Amniotic epithelial cell (primary cell): ENCODE measurements at regions not wholly inside any gene's neighbourhood (a gene's known extent, or its start where the extent isn't known, plus 50 kb on each side); places are given as distances from the start of the nearest gene placed in this dataset.
"Not testable (repeated sequence)": the region's sequence is repeated elsewhere in the genome, so short reads cannot be mapped to it uniquely, and the experiment has no call there.

ENCODE experiments used
- DNase-seq: peaks from one replicate; pipeline ENCODE4 v3.0.0-alpha.2; 2010; ENCODE audit warnings: low read depth

DNA sequence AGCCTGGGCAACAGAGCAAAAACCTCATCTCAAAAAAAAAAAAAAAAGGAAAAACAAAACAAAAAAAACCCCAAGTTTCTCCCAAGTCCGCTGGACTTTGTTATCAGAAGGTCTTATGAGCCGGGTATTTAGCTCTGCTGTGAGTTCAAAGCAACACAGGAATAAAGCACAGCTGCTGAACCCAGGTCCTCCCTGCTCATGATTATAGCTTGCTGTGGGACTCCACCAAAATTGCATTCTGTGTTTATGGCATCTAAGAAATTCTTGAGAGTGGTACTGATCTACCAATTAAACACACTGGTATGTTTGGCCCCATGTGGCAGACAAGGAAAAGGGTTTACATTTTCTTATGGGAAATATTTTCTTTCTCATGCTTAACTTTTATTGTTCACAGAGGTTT, 93.6 kb upstream of the NEDD9 start:
- no peak for DNase-seq

DNA sequence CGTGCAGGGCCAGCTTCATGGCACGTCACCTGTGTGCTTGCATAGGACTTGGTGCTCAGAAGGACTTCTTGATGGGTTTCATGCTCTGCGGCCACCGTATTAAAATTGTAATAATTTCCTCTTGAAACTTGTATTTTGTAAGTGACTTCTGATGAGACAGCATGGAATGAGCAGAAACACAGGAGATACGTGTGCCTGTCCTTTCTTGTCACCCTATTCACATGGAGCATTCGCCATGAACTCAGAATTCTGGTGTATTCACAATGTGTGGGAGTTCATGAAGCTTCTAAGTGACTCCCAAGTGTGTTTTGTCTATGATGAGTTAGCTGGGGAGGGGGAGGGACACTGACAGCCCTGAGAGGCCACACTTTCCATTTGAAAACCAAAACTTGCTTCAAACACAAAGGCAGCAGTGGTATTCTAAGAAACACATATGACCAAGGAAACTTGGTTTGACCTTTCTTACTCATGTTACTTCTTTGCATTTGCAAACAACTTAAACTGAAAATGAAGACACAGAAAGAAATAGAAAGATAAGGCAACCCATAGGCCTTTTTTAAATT, 92.1 kb upstream of the NEDD9 start:
- DNase-seq = no peak

DNA sequence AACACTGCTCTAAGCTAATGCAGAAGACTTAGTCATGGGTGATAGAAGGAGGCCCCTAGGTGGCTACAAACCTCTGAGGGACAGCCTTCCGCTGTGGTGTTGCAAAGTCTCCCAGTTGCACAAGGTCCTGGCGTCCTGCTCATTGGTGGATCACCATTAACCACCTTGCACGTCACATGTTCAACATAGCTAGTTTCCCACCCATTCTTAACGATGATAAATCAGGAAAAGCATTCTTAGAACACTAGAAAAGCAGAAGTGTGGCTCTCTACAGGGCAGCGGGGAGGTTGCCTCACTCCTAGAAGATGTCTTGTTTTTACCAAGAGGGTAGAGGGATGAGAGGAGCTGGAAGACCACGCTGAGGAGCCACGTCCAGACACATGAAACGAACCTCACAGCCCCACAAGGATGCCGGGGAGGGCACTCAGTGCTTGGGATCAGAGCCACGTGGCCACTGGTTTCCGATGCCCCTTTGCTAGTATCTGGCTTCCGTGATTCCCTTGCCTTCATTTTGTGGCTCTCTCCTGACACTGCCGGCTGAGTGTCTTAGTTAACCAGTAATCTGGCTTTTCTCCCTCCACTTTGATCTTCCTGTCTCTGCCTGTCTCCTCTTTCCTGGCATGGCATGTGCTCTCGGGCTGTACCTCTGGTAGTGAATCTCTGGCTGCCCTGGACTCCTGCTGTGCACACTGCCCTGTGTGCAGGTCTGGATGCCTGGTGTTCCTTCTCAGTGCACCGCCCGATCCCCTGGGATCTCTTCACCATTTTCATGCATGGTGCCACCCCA, 91.4 kb upstream of the NEDD9 start:
- DNase-seq = peak; percentile 52

DNA sequence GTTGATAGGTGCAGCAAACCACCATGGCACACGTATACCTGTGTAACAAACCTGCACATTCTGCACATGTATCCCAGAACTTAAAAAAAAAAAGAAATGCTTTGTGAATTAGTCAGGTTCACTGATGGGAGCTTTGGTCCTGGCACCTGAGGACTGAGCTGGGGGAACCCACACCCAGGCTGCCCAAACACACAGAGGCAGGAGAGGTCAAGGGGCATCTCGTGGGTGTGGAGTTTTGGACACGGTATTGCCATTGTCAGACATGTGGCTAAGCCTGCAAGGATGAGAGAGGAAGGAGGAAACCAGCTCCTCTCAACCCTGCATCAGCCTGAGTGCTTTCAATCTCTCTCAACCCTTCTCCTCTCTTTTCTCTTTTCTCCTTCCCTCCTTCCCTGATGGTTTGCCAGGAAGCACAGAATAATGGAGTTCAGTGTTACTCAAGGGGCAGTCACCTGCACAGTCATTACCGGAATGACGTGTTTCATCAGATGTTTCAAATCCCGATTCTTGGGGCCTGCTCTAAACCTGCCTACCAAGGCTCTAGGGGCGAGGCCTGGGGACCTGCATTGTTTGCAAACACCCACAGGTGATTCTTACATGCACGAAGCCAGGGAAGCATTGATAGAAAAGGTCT, 89.9 kb upstream of the NEDD9 start:
- no peak for DNase-seq

DNA sequence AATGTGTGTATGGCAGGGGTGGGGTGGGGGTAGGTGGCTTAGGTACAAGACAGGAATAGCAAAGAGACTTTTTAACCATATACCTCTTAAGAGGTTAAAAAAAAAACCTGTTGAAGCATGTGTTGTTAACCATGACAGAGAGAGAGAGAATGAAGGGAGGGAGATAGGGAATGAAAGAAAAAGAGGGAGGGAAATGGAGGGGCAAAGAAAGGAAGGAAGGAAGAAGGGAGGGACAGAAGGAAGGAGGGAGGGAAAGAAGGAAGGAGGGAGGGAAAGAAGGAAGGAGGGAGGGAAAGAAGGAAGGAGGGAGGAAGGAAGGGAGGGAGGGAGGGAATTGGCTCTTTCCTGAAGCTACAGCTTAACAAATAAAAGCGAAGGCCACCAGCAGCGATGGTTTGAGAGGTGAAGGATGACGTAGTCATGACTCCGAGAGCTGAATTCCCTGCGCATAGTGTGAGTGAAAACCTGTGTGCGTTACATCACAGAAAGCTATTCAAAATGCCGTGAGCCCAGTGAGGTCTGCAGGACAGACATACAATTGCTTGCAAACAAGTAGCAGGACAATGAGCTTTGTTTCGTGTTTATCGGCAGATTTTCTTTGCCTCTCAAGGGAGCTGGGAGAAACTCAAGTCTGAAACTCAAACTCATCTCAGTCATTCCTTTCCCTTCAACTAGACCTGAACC, 88.6 kb upstream of the NEDD9 start:
- DNase-seq = no peak

DNA sequence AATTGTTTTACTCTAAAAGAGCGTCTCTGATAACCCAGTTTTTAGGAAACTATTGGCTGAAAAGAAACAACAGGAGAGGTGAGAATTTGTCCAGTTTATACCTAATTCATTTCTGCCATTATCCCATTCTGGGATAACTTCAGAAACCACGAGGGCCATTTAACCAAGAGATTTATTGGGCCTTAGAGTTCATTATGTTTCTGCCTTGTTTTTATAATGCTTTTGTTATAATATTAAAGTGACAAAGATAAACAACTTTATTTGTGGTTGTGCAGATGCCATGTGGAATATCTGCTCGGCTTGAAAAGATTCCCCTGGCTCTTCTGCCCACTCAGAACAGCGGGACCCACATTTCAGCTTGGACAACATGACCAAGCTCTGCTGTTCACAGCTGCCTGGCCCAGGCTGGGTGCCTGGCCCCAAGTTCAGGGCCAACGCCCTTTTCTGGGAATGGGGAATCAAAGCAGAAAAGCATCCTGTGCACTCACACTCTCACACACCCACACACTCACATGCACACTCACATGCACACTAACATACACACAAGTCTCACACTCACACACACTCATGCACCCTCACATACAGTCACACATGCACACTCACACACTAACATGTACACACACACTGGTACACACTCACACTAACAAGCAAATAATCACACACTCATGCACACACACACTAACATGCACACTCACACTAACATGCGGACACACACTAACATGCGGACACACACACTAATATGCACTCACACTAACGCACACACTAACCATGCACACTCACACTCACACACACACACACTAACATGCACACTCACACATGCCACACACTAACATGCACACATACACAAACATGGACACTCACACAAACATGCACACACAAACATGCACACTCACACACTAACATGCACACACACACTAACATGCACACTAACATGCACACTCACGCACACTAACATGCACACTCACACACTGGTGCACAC, 86.7 kb upstream of the NEDD9 start:
- DNase-seq = no peak

DNA sequence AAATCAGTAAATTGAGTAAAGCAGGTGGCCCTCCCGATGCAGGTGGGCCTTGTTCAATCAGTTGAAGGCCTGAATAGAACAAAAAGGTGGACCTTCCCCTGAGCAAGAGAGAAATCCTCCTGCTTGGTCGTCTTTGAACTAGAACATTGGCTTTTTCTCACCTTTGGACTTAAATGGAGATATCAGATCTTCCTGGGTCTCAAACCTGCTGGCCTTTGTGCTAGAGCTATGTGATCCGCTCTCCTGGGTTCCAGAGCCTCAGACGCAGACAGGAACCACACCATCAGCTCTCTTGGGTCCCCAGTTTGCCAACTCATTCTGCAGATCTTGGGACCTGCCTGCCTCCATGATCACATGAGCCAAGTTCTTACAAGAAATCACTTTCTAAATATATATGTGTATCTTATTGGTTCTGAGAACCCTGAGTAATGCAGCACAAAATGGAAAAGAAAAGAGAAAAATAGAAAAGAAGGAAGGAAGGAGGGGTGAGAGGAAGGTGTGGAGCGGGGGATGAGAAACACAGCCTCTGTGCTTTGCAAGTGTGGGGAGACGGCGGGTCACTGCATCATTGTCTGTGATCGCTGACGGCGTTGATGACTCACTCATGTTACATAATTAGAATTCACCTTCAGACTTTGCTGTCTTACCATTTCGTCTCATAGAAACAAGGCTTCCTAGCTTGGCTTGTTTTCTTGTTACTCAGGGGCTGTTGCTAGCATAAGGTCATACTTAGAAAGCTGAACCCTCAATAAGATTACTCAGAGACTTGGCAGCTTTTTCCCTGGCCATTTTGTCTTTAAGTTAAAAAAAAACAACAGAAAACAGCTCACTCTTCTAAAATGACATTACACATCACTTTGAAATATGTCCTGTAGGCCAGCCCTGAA, 85.7 kb upstream of the NEDD9 start:
- DNase-seq = peak; percentile 97

DNA sequence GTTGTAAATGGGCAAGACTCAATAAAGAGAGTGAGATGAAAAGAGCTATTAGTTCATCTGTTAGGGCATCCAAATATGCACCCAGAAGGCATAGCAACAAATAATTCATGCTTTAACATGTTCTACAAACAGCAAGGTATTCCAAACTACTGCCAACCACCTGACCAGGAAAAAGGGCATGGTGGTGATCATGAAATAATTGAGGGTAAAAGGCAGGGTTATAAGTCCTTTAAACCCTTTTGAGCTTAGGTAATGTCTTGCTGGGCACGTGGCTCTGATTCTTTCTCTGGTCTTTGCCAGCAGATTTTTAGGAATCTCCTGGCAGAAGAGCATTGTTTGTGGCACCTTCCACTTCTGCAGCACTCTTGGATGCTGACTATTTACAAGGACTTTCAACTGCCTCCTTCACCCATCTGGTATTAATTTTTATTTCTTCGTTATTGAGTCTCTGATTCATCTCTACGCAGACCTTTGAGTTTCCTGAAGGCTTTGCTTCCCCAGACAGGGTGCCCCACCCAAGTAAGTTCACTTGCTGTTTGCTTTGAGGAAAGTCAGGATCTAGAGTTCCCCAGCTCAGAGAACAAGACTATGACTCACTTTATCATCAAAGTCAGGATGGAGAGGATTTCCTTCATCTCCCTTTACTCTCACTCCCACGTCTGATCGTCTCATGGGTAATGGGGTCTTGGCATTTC, 83.4 kb upstream of the NEDD9 start:
- DNase-seq = peak; percentile 57

DNA sequence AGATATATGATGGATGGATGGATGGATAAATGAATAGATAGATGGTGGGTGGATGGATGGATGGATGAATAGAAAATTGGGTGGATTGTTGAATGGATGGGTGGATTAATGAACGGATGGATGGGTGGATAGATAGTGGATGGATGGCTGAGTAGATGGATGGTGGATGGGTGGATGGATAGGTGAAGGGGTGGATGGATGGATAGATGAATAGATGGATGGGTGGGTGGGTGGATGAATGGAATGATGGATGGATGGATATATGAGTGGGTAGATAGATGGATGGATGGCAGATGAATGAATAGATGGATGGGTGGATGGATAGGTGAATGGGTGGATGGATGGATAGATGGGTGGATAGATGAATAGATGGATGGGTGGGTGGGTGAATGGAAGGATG, 80.7 kb upstream of the NEDD9 start:
- DNase-seq = no peak

DNA sequence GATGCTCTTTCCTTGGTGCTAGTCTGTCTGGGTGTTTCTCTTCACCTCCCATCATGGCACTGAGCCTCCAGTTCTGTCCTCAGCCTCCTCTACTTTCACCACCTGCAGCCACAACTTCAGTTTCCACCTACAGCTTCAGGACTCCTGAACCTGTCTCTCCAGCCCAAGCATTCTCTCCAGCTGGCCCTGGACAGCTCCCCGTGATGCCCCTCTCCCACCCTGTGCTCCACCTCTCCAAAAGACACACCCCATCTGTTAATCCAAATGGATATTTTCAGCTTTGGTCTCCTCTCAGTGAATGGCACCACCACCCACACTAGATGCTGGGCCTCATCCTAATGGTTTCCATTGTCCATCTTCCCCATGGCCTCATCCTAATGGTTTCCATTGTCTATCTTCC, 79.5 kb upstream of the NEDD9 start:
- no peak for DNase-seq

DNA sequence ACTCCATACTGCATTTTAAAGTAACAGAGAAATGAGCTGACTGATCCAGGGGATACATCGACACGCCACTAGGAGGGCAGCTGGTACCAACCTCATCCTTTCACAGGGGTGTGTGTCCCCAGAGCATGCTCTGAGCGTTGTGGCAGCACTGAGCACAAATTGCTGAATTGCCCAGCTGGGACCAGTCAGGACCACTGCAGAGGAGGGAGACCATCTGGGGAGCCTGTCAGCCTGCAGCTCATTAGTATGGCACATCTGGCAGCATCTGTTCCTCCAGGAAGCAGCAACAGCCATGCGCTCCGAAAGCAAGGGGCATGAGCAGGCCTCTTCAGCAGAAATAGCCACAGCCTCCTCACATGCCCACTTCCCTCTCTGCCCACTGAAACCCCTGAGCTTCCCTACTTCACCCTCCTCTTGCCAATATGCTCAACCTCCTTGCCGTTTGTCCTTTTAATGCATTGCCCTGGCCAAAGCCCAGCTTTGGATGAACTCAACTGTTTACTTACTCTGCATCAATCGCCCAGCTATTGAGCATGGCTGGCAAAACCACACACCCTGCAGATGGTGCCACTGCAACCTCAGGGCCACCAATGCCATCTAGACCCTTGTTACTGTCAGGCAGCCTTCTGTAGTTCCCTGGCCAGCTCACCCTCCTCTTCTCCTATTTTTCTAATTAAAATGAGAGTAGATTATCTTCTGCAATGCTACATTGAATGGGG, 77.6 kb upstream of the NEDD9 start:
- DNase-seq = no peak

DNA sequence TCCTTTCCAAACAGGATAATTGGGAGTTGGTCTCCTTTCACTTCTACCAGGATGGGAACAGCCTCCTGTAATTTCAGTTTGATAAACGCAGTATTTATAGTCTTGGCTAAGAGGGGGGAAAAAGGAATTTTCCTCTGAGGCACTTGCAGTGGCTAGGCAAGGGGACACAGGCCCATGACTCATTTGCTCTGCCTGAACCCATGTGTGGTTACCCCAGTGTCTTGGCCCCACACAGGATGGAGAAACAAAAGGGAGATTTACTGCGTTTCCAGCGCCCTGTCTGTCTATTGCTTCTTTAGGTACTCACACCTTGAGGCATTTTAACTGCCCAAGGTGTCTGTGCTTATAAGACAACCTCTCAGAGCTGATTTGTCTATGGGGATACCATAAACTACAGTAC, 74.8 kb upstream of the NEDD9 start:
- no peak for DNase-seq

DNA sequence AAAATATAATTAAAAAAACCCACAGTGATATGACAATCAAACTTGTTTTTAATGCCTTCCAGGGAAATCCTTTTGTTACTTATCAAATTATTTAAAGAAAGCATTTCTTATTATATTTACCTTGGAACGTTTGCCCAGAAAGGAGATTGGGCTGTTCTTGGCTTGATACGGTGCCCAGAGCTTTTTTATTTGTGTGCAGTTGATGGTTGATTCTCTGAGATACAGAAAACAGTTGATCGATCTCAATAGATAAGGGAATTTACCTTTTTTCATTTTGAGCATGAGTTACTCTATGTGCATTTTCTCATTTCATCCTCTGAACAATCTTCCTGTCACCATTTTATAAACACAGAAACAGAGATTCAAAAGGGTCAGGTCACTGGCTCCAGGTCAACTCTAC, 72.5 kb upstream of the NEDD9 start:
- DNase-seq = no peak

DNA sequence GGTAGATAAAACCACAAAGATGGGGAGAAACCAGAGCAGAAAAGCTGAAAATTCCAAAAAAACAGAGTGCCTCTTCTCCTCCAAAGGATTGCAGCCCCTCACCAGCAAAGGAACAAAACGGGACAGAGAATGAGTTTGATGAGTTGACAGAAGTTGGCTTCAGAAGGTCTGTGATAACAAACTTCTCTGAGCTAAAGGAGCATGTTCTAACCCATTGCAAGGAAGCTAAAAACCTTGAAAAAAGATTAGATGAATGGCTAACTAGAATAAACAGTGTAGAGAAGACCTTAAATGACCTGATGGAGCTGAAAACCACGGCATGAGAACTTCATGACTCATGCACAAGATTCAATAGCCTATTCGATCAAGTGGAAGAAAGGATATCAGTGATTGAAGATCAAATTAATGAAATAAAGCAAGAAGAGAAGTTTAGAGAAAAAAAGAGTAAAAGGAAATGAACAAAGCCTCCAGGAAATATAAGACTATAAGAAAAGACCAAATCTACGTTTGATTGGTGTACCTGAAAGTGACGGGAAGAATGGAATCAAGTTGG, 67.5 kb upstream of the NEDD9 start:
- not testable (repeated sequence) for DNase-seq

DNA sequence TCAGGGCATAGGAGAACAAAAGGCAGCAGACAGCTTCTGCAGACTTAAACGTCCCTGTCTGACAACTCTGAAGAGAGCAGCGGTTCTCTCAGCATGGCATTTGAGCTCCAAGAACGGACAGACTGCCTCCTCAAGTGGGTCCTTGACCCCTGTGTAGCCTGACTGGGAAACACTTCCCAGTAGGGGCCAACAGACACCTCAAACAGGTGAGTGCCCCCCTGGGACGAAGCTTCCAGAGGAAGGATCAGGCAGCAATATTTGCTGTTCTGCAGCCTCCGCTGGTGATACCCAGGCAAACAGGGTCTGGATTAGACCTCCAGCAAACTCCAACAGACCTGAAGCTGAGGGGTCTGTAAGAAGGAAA, 66.9 kb upstream of the NEDD9 start:
- not testable (repeated sequence) for DNase-seq

DNA sequence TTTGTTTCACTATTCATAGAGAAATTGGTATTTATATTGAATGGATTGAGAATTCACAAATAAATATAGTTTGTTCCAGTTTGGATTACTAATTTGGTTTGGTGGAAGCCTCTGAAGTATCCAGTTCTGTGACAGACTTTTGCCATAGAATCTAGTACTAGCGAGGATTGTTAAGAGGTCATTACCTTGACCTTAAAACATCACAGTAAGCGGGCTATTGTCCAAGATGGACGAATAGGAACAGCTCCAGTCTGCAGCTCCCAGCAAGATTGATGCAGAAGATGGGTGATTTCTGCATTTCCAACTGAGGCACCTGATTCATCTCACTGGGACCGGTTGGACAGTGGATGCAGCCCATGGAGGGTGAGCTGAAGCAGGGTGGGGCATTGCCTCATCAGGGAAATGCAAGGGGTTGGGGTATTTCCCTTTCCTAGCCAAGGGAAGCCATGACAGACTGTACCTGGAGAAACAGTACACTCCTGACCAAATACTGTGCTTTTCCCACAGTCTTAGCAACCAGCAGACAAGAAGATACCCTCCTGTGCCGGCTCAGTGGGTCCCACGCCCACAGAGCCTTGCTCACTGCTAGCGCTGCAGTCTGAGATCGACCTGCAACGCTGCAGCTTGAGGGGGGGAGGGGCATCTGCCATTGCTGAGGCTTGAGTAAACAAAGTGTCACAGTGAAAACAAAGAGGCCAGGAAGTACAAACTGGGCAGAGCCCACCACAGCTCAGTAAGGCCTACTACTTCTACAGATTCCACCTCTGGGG, 66.4 kb upstream of the NEDD9 start:
- DNase-seq = peak; percentile 13

DNA sequence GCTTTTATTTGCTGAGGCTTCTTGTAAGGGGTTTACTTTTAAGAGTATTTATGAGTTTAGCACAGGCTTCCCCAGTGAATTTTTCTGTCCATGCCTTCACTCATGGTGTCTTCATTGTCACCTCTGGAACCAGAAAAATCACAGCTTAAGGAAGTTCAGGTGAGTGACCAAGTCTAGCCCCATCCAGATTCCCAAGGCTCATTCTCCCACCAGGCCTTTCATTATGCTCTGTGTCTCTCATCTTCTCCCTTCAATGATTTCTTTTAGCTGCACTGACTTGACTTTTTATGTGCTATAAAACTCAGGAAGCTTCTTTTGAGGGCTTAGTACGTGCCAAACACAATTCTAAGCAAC, 64.9 kb upstream of the NEDD9 start:
- DNase-seq = no peak
